DOHH2 (cell line): ENCODE measurements at regions not wholly inside any gene's neighbourhood (a gene's known extent, or its start where the extent isn't known, plus 50 kb on each side); places are given as distances from the start of the nearest gene placed in this dataset.

Experiments
- H3F3A ChIP-seq: fragments of 200-600 bp; sonication (generic), shearing (Covaris generic); 2 replicates; pipeline ENCODE4 v1.6.0; 2016; ENCODE audit warnings: antibody characterized with exemption, mild to moderate bottlenecking; ENCODE audit not compliant: control insufficient read depth, insufficient read depth
- H3K27ac ChIP-seq: fragments of 200-600 bp; sonication (generic); 2 replicates; pipeline ENCODE4 v1.5.1; 2014; ENCODE audit warnings: low read depth, mild to moderate bottlenecking, low read length, moderate library complexity
- H3K27me3 ChIP-seq: fragments of 200-600 bp; sonication (generic); 2 replicates; pipeline ENCODE4 v1.6.1; 2014; ENCODE audit warnings: mild to moderate bottlenecking, low read length, mixed read lengths; ENCODE audit not compliant: control insufficient read depth
- H3K36me3 ChIP-seq: fragments of 200-600 bp; sonication (generic); 2 replicates; pipeline ENCODE4 v1.6.1; 2014; ENCODE audit warnings: mild to moderate bottlenecking, low read length, moderate library complexity, mixed read lengths; ENCODE audit not compliant: control insufficient read depth
- H3K4me1 ChIP-seq: fragments of 200-600 bp; sonication (generic); 2 replicates; pipeline ENCODE4 v1.6.1; 2014; ENCODE audit warnings: mild to moderate bottlenecking, low read length, mixed read lengths; ENCODE audit not compliant: control insufficient read depth
- H3K4me2 ChIP-seq: fragments of 200-600 bp; sonication (generic); 2 replicates; pipeline ENCODE4 v1.6.0; 2014; ENCODE audit warnings: mild to moderate bottlenecking, low read length, moderate library complexity
- H3K4me3 ChIP-seq: fragments of 200-600 bp; sonication (generic); 2 replicates; pipeline ENCODE4 v1.5.1; 2014; ENCODE audit warnings: mild to moderate bottlenecking, low read length, mixed read lengths
- H3K79me2 ChIP-seq: fragments of 200-600 bp; sonication (generic); 2 replicates; pipeline ENCODE4 v1.6.1; 2014; ENCODE audit warnings: mild to moderate bottlenecking, low read length, mixed read lengths; ENCODE audit not compliant: control insufficient read depth
- H3K9me2 ChIP-seq: fragments of 200-600 bp; sonication (generic); replicated peaks from 2 replicates; pipeline ENCODE4 v1.6.1; 2014; ENCODE audit warnings: mild to moderate bottlenecking, low read length, mixed read lengths; ENCODE audit not compliant: control insufficient read depth
- H3K9me3 ChIP-seq: fragments of 200-600 bp; sonication (generic); 2 replicates; pipeline ENCODE4 v1.6.1; 2014; ENCODE audit warnings: antibody characterized with exemption, low read length, mixed read lengths; ENCODE audit not compliant: control insufficient read depth, insufficient read depth
- H4K20me1 ChIP-seq: fragments of 200-600 bp; sonication (generic); 2 replicates; pipeline ENCODE4 v1.6.0; 2014; ENCODE audit warnings: low read depth, mild to moderate bottlenecking, antibody characterized with exemption, low read length, moderate library complexity; ENCODE audit not compliant: control insufficient read depth, insufficient read depth
- CTCF ChIP-seq: fragments of 200-600 bp; sonication (generic); IDR thresholded peaks from one replicate; pipeline ENCODE4 v1.5.1; 2014; ENCODE audit warnings: antibody characterized with exemption, mild to moderate bottlenecking, low read depth, low read length; ENCODE audit not compliant: poor library complexity, severe bottlenecking
- EZH2phosphoT487 ChIP-seq: fragments of 200-600 bp; sonication (generic); IDR thresholded peaks from 2 replicates; pipeline ENCODE4 v1.6.1; 2017; ENCODE audit warnings: borderline replicate concordance, mild to moderate bottlenecking, antibody characterized with exemption, low read length, moderate library complexity, mixed read lengths

GRCh38 chr1:106910798-106911197 is 145.7 kb upstream of the PRMT6 start:
- no peak overlapping the region for H3K27ac ChIP-seq
- no peak for TF ChIP-seq CTCF
- no peak for TF ChIP-seq EZH2phosphoT487
- no peaks in the 10 kb centered on the region for H3K9me2 ChIP-seq
- no peaks in the 10 kb centered on the region for H3K36me3 ChIP-seq
- no peak overlapping the region for H3K4me3 ChIP-seq
- H3F3A ChIP-seq: no peaks in the 10 kb centered on the region
- H3K27me3 ChIP-seq: no peaks in the 10 kb centered on the region
- no peaks in the 10 kb centered on the region for H3K79me2 ChIP-seq
- peaks cover 9% of the 10 kb centered on the region for H3K4me1 ChIP-seq
- H3K4me2 ChIP-seq: no peak overlapping the region
- no peaks in the 10 kb centered on the region for H3K9me3 ChIP-seq
- H4K20me1 ChIP-seq: no peaks in the 10 kb centered on the region

DNA sequence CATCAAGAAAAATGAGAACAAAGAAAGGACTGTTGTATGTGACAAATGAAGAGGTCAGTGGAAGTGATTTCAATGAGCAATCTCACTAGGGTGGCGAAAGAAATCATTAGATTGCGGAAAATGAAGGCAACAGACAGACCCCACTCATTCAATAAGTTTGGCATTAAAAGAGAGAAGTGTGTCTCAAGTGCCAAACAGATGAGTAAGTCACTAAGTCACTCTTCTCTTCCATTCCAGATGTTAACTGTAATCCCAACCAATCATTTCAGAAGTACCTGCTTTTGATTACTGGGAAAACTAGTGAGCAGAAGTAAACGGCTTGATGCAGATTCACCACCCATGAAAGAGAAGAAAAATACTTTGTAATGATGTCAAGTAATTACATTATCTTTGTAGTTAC is 144.3 kb upstream of the PRMT6 start:
- no peaks in the 10 kb centered on the region for H3F3A ChIP-seq
- no peak overlapping the region for H3K27ac ChIP-seq
- H3K79me2 ChIP-seq: no peaks in the 10 kb centered on the region
- H3K36me3 ChIP-seq: no peaks in the 10 kb centered on the region
- H3K4me3 ChIP-seq: no peak overlapping the region
- H3K27me3 ChIP-seq: no peaks in the 10 kb centered on the region
- peaks cover 9% of the 10 kb centered on the region for H3K4me1 ChIP-seq
- H3K9me3 ChIP-seq: no peaks in the 10 kb centered on the region
- no peak for TF ChIP-seq EZH2phosphoT487
- no peak for TF ChIP-seq CTCF
- H3K9me2 ChIP-seq: no peaks in the 10 kb centered on the region
- H3K4me2 ChIP-seq: no peak overlapping the region
- no peaks in the 10 kb centered on the region for H4K20me1 ChIP-seq

DNA sequence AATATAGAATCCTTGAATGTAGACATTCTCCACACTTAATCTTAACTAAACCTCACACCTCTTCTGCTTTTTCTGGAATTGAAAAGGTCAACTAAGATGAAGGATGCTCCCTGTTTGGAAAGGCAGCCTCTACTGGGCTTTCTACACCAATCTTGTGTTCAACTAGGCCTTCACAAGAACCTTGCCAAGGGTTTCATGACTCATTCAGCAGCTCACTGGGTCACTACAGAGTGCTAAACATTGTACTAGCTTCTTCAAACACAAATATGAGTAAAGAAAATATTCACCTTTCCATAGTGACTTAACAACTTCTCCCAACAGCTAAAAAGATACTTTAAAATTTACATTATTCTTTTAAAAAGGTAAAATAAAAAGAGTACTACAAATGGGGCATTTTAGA is 135.3 kb upstream of the PRMT6 start:
- Histone ChIP-seq H3K4me2 (no peak overlapping the region), H3K36me3 (no peaks in the 10 kb centered on the region), H3K27me3 (no peaks in the 10 kb centered on the region), H3K9me3 (no peaks in the 10 kb centered on the region), H3K4me3 (no peak overlapping the region), H3K9me2 (no peaks in the 10 kb centered on the region), H3K27ac (no peak overlapping the region), H3F3A (no peaks in the 10 kb centered on the region), H3K4me1 (peaks cover 3% of the 10 kb centered on the region; the same call in 1 of the 2 replicates), H3K79me2 (no peaks in the 10 kb centered on the region), H4K20me1 (no peaks in the 10 kb centered on the region)
- TF ChIP-seq CTCF (no peak), EZH2phosphoT487 (no peak)

- Histone ChIP-seq H3K9me2 (no peaks in the 10 kb centered on the region), H3F3A (no peaks in the 10 kb centered on the region), H3K4me2 (no peak overlapping the region), H3K4me3 (no peak overlapping the region), H3K79me2 (no peaks in the 10 kb centered on the region), H3K4me1 (peaks cover 3% of the 10 kb centered on the region; the same call in 1 of the 2 replicates), H3K9me3 (no peaks in the 10 kb centered on the region), H3K27me3 (no peaks in the 10 kb centered on the region), H3K27ac (no peak overlapping the region), H3K36me3 (no peaks in the 10 kb centered on the region), H4K20me1 (no peaks in the 10 kb centered on the region)
- TF ChIP-seq EZH2phosphoT487: no peak
- no peak for TF ChIP-seq CTCF
Measured at GRCh38 chr1:106924360-106924759, 132.1 kb upstream of the PRMT6 start.
